SKM-1 treated with dmso at 0.1 percent for 144 hours (cell line): ENCODE measurements at regions not wholly inside any gene's neighbourhood (a gene's known extent, or its start where the extent isn't known, plus 50 kb on each side); places are given as distances from the start of the nearest gene placed in this dataset.
A peak's percentile ranks its signal among the peaks of the same experiment; 100 is the strongest.

Experiments
- DNase-seq: peaks from one replicate; lab custom pipeline; 2025; ENCODE audit not compliant: unreplicated experiment; lab: John Stamatoyannopoulos, UW

- DNase-seq: no peak
Measured at GRCh38 chr10:113320211-113320610, 232.6 kb upstream of the HABP2 start.

DNA sequence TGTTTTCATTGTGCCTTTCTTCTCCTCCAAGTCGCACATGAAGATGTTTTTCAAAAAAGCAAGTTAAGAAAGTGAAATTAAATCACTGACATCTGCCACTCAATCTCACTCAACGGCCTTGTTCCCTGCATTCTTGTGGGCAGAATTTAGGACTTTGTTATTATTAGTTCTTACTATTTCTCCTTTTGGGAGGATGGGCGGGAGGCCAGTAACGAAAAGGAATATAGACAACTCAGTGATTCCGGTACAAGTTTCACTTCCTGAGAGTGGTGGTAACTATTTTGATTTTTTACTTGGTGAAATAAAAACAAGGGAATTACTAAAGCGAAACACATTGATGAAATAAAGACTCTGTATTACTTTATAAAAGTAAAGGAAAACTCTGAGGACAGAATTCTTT, 231.9 kb upstream of the HABP2 start:
- DNase-seq: no peak

- peak; percentile 36 for DNase-seq
Measured at GRCh38 chr10:113322843-113323242, 230.0 kb upstream of the HABP2 start.

GRCh38 chr10:113323985-113324384, 228.9 kb upstream of the HABP2 start:
- no peak for DNase-seq

DNA sequence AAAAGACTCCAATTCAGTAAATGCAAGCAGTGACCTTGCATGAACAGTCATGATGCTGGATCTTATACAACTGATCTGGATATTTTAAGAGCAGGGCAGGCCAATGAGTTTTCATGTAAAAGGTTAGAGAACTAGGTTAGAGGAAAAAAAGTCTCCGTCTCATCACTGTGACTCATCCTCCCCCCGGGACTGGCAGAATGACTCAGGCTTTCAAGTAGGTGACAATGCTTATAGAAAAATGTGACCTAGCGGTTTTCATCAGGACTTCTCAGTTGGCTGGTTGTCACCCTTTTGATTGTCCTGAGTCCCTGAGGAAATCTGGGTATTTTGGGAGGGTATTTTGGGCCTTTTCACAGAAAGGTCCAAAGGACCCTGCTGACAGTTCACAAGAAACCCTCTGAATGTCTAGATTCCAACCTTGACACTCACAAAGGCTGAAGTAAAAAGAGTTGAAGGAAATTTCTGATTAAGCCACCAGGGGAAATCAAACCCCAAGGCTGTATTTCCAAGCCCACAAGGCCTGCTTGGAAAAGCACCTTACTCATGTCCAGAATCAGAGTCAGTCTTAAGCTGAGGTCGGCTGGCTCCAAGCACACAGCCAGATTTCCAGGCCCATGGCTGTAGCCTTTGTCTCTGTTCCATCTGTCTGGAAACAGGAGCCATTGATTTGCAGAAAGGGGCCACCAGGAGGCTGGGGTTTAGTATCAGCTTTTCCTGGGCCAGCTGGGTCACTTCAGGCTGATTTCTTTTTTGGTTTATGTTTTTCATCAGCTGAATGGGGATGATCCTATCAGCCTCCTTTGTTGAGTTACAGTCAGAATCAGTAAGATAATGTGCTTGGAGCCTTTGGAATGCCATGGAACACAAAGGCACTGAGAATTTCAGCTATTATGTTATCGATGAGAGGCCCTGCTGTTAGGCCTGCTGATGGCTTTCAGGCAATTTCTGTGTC, 226.4 kb upstream of the HABP2 start:
- DNase-seq: peak; percentile 28

DNA sequence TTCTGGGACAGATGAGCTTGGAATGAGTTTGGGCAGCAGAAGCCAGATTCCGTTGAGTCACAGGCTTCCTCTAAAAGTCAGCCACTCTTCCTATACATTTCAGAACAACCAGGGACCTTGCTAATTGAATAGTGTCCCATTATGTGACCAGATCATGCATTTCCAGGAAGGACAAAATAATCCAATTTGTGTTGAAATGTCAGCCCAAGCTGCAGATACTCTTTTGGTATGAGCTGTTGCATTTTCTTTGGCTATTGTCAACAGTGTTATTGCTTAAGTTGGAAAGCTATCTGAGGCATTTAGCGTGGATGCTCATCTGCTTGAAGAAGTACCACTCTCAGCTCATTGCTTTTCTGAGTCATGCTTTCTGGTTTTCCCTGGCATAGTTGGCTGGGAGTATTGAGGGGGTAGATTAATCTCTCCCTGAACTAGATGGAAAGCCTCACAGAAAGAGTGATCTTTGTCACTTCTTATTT, 223.7 kb upstream of the HABP2 start:
- DNase-seq: no peak

DNA sequence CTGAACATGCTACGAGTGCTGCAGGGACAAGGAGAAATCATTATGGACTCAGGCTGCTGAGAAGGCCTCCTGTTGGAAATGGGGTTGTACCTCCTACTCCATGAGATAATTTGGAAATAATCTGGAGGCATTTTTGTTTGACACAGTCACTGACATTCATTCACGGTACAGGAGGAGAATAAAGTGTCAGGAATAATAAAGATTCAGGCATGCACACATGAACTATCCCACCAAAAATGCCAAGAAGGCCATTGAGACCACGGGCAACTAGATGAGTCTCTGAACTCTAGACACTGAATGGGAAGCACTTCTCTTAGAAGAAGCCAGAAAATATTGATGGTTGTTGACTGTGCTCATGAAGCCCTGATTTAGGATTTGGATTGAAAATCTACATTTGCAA, 220.9 kb upstream of the HABP2 start:
- no peak for DNase-seq

GRCh38 chr10:113333313-113333712, 219.5 kb upstream of the HABP2 start:
- DNase-seq: no peak

- DNase-seq: no peak
Measured at GRCh38 chr10:113335592-113335991, 217.3 kb upstream of the HABP2 start.

GRCh38 chr10:113336549-113337130, 216.2 kb upstream of the HABP2 start:
- DNase-seq: no peak

- DNase-seq: no peak
Measured at GRCh38 chr10:113337142-113337541, 215.7 kb upstream of the HABP2 start.

DNA sequence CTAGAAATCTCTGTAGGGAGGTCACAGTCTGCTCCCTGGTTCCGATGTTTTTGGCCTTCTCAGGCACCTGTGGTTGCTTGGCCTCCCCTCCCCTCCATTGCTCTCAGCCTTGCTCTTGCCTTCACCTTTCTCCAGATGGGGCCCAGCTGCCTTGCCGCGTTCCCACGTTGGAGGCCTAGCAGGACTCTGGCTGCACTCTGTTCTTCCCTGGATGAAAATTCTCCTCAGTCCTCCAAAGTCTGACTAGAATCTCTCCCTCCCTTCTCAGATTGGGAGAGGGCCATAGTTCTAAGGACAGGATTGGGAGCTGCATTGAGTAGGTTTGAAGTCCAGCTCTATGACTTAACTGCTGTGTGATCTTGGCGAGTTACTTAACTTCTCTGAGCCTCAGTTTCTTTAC, 213.7 kb upstream of the HABP2 start:
- no peak for DNase-seq

DNA sequence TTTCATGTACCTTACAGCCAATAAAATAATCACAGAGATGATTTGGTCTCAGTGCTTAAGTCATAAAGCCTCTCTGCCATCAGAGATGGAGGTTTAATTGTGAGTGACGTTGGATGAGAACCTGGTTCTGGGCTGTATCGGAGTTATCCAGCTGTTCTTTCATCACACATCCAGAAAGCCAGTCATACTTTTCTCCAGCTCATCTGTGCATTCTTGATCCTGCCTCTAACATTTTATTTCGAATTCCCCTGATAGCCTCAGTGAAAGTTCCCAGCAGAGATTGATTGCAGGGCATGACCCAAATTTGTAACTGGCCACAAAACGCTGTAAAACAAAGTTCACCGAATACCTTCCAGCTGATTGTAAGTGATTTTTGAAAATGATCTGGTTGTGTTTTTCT, 212.6 kb upstream of the HABP2 start:
- no peak for DNase-seq

DNA sequence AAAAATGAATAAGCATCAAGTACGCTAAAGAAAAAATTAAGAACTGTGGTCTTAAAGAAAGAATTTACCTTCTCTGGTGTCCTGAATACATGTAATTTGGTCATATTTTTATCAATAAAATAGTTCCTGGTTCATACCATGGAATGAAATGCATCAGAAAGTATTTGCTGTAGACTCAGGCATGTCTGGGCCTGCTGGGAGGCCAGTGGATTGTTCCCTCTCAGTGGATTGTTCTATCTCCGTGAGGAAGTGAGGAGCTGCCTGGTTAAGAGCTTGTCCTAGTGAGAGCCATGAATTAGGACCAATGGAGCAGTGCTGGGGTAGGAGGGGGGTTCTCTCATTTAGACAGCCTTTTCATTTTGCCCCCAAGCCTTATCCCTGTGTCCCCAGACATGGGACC, 211.7 kb upstream of the HABP2 start:
- no peak for DNase-seq

GRCh38 chr10:113345826-113346624, 206.8 kb upstream of the HABP2 start:
- no peak for DNase-seq

DNA sequence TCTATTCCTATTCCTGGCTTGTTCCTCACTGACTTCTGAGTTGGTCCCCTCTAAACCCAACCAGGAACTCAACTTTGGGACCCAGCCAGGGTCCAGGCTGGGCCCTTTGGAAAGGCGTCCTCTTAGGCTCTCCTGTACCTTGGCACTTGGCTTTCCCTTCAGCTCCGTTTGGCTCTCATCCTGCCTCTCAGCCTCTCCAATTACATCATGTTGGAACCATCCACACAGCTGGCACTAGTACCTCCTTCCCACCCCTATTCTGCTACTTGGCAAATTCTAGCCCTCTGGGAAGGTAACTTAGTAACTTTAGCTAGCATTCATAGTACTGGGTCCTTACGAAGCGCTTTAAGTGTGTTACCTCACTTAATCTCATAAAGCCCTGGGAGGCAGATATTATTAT, 205.3 kb upstream of the HABP2 start:
- DNase-seq: no peak

DNA sequence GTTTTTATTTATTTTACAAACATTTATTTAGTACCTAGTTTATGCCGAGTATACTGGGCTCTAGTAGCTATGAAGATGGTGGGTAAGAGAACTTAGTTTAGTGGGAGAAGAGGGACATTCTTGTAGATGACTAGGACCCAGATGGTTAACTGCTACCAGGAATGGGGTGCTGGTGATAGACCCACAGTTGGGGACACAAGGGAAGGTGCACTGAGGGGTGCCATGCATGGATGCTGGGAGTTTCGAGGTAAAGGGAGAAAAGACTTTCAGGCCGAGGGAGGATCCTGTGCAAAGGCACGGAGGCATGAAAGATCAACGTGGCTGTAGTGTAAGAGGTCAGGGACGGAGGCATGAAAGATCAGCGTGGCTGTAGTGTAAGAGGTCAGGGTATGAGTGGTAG, 204.2 kb upstream of the HABP2 start:
- DNase-seq: no peak

- no peak for DNase-seq
Measured at GRCh38 chr10:113350311-113351040, 202.4 kb upstream of the HABP2 start.

DNA sequence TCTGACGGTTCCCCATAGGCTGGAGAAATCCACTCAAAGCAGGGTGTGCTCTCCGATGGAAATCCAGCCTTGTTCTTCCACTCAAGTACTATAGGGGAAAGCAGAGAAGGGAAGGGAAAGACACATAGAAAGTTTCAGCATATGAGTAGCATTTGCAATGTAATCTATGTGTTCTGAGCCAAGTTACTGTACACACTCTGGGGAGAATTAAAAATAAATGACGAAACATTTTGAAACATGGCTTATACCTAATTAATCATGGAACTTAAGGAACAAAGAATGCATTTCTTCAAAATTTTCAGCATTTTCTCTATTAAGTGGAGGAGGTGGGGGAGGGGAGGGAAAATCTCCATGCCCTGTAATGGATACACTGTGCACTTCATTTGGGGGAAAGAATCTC, 198.1 kb upstream of the HABP2 start:
- no peak for DNase-seq

DNA sequence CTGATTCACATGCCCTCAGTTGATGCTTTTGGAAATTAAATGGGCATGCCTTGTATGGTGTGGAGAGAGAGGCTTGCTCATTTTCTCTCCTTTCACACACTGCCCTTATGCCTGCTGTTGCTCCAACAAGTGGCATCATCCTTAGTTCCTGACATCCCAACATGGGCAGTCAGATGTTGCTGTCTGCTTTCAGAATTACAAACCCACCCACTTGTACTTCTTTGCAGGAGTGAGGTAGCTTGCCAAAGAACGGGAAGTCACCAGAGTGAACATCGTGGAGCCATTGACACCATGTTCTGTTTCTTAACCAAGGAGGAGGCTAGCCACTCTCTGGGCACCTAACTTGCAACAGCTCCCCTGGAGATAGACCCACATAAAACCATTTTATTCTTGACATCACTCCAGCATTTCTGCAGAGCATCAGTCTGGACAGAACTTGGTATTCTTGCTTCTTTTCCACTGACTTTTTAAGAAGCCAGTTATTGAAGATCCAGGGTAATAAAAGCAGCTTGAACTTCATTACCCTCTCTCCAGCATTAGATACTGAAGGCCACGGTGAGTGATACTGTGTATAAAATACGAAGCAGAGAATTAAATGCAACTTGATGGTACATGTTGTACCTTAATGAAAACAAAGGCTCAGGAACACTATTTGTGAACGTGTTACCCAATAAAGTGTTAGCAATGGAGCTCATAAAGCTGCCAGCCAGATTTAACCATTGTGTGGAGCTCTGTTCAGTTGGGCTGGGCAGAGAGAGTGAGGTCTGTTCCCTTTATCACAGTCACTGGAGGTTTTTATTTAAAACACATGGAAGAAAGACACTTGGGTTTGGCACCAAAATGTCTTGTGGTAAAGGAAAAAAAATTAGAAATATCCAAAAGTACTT, 195.8 kb upstream of the HABP2 start:
- DNase-seq: no peak
